CD4-positive, alpha-beta memory T cell (primary cell): ENCODE measurements at regions not wholly inside any gene's neighbourhood (a gene's known extent, or its start where the extent isn't known, plus 50 kb on each side); places are given as distances from the start of the nearest gene placed in this dataset.

ENCODE experiments used
- CTCF ChIA-PET: fragments of 350-600 bp; sonication (Branson Sonifier 250); formaldehyde crosslinking; loops from one replicate; lab custom pipeline; 2021; ENCODE audit warnings: inconsistent platforms; ENCODE audit not compliant: partially characterized antibody; lab: Charles Lee
- POLR2A ChIA-PET: fragments of 350-600 bp; sonication (Branson Sonifier 250); formaldehyde crosslinking; loops from one replicate; lab custom pipeline; 2021; ENCODE audit not compliant: partially characterized antibody; lab: Charles Lee
- DNase-seq, 5 donors: peaks; one replicate each; pipeline versions ENCODE4 v3.0.0 to v3.0.0-alpha.2; 2020 to 2022; ENCODE audit warnings: mixed read lengths in 1 of 5
- H3K27ac ChIP-seq: one replicate; pipeline ENCODE4 v1.7.0; 2013; ENCODE audit warnings: low read depth, low read length
- H3K27me3 ChIP-seq: 2 replicates; pipeline ENCODE4 v1.7.0; 2013; ENCODE audit warnings: mild to moderate bottlenecking, low read length, moderate library complexity; ENCODE audit not compliant: insufficient read depth
- H3K36me3 ChIP-seq: 2 replicates; pipeline ENCODE4 v1.7.0; 2013; ENCODE audit warnings: mild to moderate bottlenecking, low read length, moderate library complexity; ENCODE audit not compliant: insufficient read depth
- H3K4me1 ChIP-seq: 2 replicates; pipeline ENCODE4 v1.7.0; 2013; ENCODE audit warnings: mild to moderate bottlenecking, low read length, moderate library complexity; ENCODE audit not compliant: insufficient read depth
- H3K4me3 ChIP-seq, 2 donors: one replicate each; pipeline ENCODE4 v1.7.0; 2013; ENCODE audit warnings: low read length in 2 of 2, mild to moderate bottlenecking in 1 of 2
- H3K9me3 ChIP-seq, 2 donors: one replicate each; pipeline ENCODE4 v1.7.0; 2013; ENCODE audit warnings: low read length in 2 of 2, control low read depth in 1 of 2; ENCODE audit not compliant: control insufficient read depth in 1 of 2
- H3K27ac Mint-ChIP-seq, 7 donors: one replicate each; pipeline ENCODE4 v1.8.0; 2020 to 2021; ENCODE audit warnings: mixed read lengths in 7 of 7, mild to moderate bottlenecking in 6 of 7, inconsistent platforms in 3 of 7, moderate library complexity in 3 of 7
- H3K27me3 Mint-ChIP-seq, 2 donors: one replicate each; pipeline ENCODE4 v1.8.0; 2020 to 2021; ENCODE audit warnings: mixed read lengths in 2 of 2
- H3K36me3 Mint-ChIP-seq, 2 donors: one replicate each; pipeline ENCODE4 v1.8.0; 2020 to 2021; ENCODE audit warnings: mixed read lengths in 2 of 2, inconsistent platforms in 1 of 2, mild to moderate bottlenecking in 1 of 2
- H3K4me1 Mint-ChIP-seq, 4 donors: one replicate each; pipeline ENCODE4 v1.8.0; 2020 to 2021; ENCODE audit warnings: mixed read lengths in 4 of 4, mild to moderate bottlenecking in 1 of 4
- H3K4me3 Mint-ChIP-seq, 8 donors: one replicate each; pipeline ENCODE4 v1.8.0; 2020 to 2021; ENCODE audit warnings: mixed read lengths in 8 of 8, mild to moderate bottlenecking in 7 of 8, moderate library complexity in 6 of 8, inconsistent platforms in 3 of 8
- H3K9me3 Mint-ChIP-seq, 8 donors: one replicate each; pipeline ENCODE4 v1.8.0; 2020 to 2021; ENCODE audit warnings: mixed read lengths in 8 of 8, mild to moderate bottlenecking in 5 of 8, inconsistent platforms in 3 of 8, moderate library complexity in 1 of 8
- intact Hi-C: fragments of 100-400 bp; cut with micrococcal nuclease; formaldehyde crosslinking; loops from one replicate; pipeline ENCODE4 v1.15.1; 2023

DNA sequence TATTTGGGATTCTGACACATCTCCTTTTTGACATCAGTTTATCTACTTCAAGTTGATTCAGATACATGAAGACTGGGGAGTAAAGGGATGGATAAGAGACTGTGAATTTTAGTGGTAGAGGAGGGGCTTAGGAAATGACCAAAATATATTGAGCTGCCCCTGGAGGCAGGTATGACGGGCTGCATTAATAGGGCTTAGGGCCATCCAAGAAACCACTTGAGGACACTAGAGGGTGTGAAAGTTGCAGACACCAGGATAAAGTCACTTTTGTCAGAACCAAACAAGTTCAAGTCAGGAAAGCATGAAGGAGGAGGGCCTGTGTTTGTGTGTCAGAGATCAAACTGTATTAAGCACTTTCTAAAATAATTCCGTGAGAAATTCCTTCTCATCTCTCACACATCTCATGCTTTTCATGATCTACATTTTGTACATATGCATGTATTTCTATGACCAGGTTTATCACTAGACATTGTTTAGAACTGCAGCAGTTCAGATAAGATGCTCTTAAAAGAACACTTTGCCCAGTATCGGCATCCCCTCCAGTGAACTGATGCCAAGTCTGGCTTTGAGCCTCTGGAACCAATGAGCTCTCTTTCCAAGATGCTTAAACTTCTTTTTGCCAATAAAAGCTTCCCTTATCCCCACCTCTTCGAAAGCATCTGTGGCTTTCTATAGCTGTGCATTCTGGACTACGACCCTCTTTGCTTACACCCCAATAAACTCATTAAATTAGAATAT is 136.9 kb downstream of the SLC38A1 start:
- ChIA-PET CTCF (interaction anchor here (1.1 kb wide), 1 partner anchor 171 kb away, joined by 4 read pairs; no protein-coding TSS in a partner anchor), POLR2A (no interaction called here)
- Histone ChIP-seq H3K36me3 (no peaks in the 10 kb centered on the region), H3K4me3 (no peak overlapping the region), H3K9me3 (no peaks in the 10 kb centered on the region), H3K27me3 (no peaks in the 10 kb centered on the region), H3K4me1 (no peaks in the 10 kb centered on the region), H3K27ac (no peak overlapping the region)
- Mint-ChIP-seq H3K27me3 (peaks cover 3 to 14% of the 10 kb centered on the region in 2 donors), H3K36me3 (no peaks in the 10 kb centered on the region), H3K9me3 (no peaks in the 10 kb centered on the region), H3K27ac (no peak overlapping the region), H3K4me1 (no peaks in the 10 kb centered on the region), H3K4me3 (no peak overlapping the region)
- no peak for DNase-seq
- intact Hi-C loops, result no loop called here

DNA sequence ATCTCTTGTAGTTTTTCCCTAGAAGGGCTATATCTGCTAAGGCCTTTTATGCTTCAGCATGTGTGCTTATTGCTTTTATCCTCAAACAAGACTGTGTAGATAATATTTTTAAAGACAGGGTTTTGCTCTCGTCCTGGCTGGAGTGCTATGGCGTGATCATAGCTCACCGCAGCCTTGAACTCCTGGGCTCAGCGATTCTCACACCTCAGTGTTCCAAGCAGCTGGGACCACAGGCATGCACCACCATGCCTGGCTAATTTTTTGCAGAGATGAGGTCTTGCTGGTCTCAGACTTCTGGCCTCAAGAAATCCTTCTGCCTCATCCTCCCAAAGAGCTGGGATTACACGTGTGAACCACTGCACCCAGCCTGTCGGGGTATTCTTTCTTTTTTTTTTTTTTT is 137.3 kb upstream of the SCAF11 start:
- peaks cover 0 to 1% of the 10 kb centered on the region in 2 donors for H3K36me3 Mint-ChIP-seq
- Histone ChIP-seq H3K36me3 (no peaks in the 10 kb centered on the region), H3K27me3 (no peaks in the 10 kb centered on the region), H3K4me3 (no peak overlapping the region), H3K27ac (no peak overlapping the region), H3K9me3 (no peaks in the 10 kb centered on the region), H3K4me1 (peaks cover 4% of the 10 kb centered on the region)
- H3K27me3 Mint-ChIP-seq, result peaks cover 3 to 19% of the 10 kb centered on the region in 2 donors
- peaks cover 3 to 6% (median 4%) of the 10 kb centered on the region in 4 donors for H3K4me1 Mint-ChIP-seq
- H3K9me3 Mint-ChIP-seq, result peaks cover 0 to 2% (median 0%) of the 10 kb centered on the region in 8 donors
- CTCF ChIA-PET, result interaction anchor here (0.6 to 8.0 kb wide), 3 partner anchors 174 to 365 kb away, joined by 3 to 126 read pairs (median 3); no protein-coding TSS in a partner anchor
- no peak overlapping the region for H3K27ac Mint-ChIP-seq
- intact Hi-C loops, result loop anchor here (5.0 kb wide), 1 partner anchor 805 kb away; no protein-coding TSS in a partner anchor
- POLR2A ChIA-PET, result interaction anchor here (1.0 kb wide), 1 partner anchor 859 kb away, joined by 3 read pairs; no protein-coding TSS in a partner anchor
- H3K4me3 Mint-ChIP-seq, result no peak overlapping the region
- no peak for DNase-seq

DNA sequence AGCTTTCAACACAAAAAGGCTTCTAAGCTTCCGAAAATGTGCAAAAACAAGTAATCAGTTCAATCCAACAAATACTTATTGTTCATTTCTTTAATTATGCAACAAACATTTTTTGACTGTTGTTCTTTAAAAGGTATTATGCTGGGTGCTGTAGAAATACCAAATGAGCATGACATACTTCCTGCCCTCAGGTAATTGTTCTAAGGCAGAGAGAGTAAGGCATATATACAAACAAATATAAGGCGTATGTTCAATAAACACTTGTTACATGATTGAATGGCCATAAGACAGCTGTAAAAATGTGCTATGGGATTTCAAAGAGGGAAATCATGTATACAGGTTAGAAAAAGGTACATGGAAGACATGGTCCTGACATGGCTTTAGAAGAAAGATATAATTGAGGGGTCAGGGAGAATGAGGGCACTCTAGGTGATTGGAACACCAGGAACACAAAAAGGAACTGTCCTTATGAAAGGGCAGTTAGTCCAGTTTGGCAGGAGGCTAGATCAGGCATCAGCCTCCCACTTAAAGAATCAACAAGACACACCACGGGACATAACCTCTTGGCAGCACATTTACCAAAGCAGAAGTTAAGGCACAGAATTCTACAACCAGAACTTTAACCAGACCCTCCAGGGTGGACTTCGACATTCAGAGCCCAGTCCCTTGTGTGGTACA is 135.8 kb upstream of the SCAF11 start:
- Mint-ChIP-seq H3K27me3 (peaks cover 8 to 16% of the 10 kb centered on the region in 2 donors), H3K27ac (no peak overlapping the region), H3K36me3 (peaks cover 0 to 1% of the 10 kb centered on the region in 2 donors), H3K4me1 (peaks cover 3 to 6% (median 4%) of the 10 kb centered on the region in 4 donors), H3K4me3 (no peak overlapping the region), H3K9me3 (peaks cover 0 to 2% (median 0%) of the 10 kb centered on the region in 8 donors)
- ChIA-PET CTCF (interaction anchor here (0.9 to 8.0 kb wide), 25 partner anchors 9 to 1149 kb away, joined by 3 to 126 read pairs (median 5); no protein-coding TSS in a partner anchor), POLR2A (interaction anchor here (0.6 kb wide), 1 partner anchor 230 kb away, joined by 3 read pairs; no protein-coding TSS in a partner anchor)
- H3K36me3 ChIP-seq, result no peaks in the 10 kb centered on the region
- peaks cover 4% of the 10 kb centered on the region for H3K4me1 ChIP-seq
- H3K4me3 ChIP-seq, result no peak overlapping the region
- no peaks in the 10 kb centered on the region for H3K27me3 ChIP-seq
- DNase-seq, result no peak
- no peak overlapping the region for H3K27ac ChIP-seq
- no peaks in the 10 kb centered on the region for H3K9me3 ChIP-seq
- intact Hi-C loops, result loop anchor here (5.0 kb wide), 1 partner anchor 806 kb away; no protein-coding TSS in a partner anchor

DNA sequence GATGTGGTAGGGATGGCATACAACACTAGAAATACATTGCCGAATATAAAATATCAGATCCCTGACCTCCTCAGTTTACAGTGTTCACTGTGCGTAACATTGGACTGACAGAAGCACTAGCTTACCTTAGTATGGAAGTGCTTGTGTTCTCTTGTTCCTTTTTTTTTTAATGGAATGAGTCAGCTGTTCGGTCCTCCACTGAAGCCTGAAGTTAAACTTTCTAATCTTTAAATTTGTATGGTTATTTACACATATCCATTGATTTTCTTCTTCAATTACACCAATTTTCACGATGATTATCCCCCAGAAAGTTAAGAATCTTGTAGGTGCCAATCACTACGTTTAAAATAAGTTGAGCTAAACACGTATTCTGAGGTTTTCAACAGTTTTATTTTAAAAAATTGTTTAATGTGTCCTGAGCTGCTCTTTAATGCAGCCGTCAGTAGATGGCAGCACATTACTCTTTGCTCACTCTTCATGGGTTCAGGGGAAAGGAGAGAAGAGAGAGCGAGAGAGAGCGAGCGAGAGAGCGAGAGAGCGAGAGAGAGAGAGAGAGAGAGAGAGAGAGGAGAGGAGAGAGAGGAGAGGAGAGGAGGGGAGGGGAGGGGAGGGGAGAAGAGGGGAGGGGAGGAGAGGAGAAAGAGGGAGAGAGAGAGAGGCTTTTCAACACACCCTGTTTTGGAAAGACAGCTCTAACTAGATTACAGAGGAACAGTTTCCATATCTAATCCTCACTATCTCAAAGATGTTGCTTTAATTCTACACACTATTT is 134.7 kb upstream of the SCAF11 start:
- peaks cover 0 to 1% of the 10 kb centered on the region in 2 donors for H3K36me3 Mint-ChIP-seq
- H3K4me3 Mint-ChIP-seq, result peak overlapping the region; percentile 34 to 76 (median 62)
- CTCF ChIA-PET, result interaction anchor here (0.6 to 8.0 kb wide), 70 partner anchors 8 to 1441 kb away, joined by 3 to 126 read pairs (median 4); partner anchors contain the start of gene SLC38A1
- Histone ChIP-seq H3K9me3 (no peaks in the 10 kb centered on the region), H3K4me1 (peaks cover 4% of the 10 kb centered on the region), H3K27ac (no peak overlapping the region), H3K27me3 (no peaks in the 10 kb centered on the region), H3K36me3 (no peaks in the 10 kb centered on the region), H3K4me3 (no peak overlapping the region)
- H3K4me1 Mint-ChIP-seq, result peaks cover 3 to 6% (median 4%) of the 10 kb centered on the region in 4 donors
- DNase-seq, result peak; percentile 60 to 62 (median 62)
- intact Hi-C loops, result loop anchor here (1.0 to 5.0 kb wide), 8 partner anchors 28 to 896 kb away; partner anchors contain the start of gene SCAF11
- H3K9me3 Mint-ChIP-seq, result peaks cover 0 to 2% (median 0%) of the 10 kb centered on the region in 8 donors
- POLR2A ChIA-PET, result interaction anchor here (0.6 to 0.9 kb wide), 4 partner anchors 9 to 894 kb away, joined by 3 to 6 read pairs (median 3); no protein-coding TSS in a partner anchor
- H3K27ac Mint-ChIP-seq, result peak overlapping the region in 5 of 7 donors; percentile 85 to 95 (median 89)
- peaks cover 8 to 15% of the 10 kb centered on the region in 2 donors for H3K27me3 Mint-ChIP-seq

DNA sequence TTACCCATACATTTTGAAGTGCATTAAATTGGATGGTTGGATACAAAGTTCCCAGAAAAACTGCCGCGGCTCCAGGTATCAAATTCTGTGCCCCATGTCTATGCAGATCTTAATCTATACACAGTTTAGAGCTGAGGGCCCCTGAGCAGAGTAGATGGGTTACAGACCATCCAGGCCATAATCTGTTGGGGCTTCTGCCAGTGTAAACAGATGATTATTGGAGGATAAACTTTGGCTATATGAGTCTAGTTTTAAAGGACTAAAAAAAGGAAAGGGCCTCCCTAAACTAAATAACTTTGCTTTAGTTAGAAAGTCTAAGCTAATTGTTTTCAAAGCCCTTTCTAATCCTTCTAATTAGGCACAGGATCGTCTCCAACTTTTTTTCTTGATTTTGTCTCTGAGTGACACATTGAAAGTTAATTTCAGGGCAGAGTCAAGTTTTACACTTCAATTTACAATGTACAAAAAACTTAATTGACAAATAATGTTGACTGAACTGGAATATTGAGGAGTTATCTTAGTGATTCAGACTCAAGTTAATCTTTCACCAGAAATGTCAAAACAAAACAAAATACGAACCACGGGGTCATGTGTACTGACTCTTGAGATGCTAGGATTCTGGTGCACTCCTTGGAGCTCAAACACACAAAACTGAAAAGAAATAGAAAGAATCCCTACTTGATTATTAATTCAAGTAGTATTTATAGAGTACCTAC is 133.9 kb upstream of the SCAF11 start:
- POLR2A ChIA-PET, result interaction anchor here (0.7 to 0.9 kb wide), 3 partner anchors 9 to 895 kb away, joined by 3 to 6 read pairs (median 3); no protein-coding TSS in a partner anchor
- DNase-seq, result no peak
- no peak overlapping the region for H3K4me3 Mint-ChIP-seq
- no peaks in the 10 kb centered on the region for H3K27me3 ChIP-seq
- H3K9me3 ChIP-seq, result no peaks in the 10 kb centered on the region
- H3K27ac ChIP-seq, result no peak overlapping the region
- H3K27ac Mint-ChIP-seq, result no peak overlapping the region
- H3K4me3 ChIP-seq, result no peak overlapping the region
- peaks cover 3 to 6% (median 4%) of the 10 kb centered on the region in 4 donors for H3K4me1 Mint-ChIP-seq
- H3K36me3 ChIP-seq, result no peaks in the 10 kb centered on the region
- intact Hi-C loops, result loop anchor here (2.0 kb wide), 1 partner anchor 29 kb away; no protein-coding TSS in a partner anchor
- peaks cover 4% of the 10 kb centered on the region for H3K4me1 ChIP-seq
- CTCF ChIA-PET, result interaction anchor here (0.6 to 8.0 kb wide), 58 partner anchors 7 to 1442 kb away, joined by 3 to 126 read pairs (median 4); partner anchors contain the start of gene SLC38A1
- H3K27me3 Mint-ChIP-seq, result peaks cover 8 to 14% of the 10 kb centered on the region in 2 donors
- peaks cover 0 to 2% (median 0%) of the 10 kb centered on the region in 8 donors for H3K9me3 Mint-ChIP-seq
- H3K36me3 Mint-ChIP-seq, result peaks cover 0 to 1% of the 10 kb centered on the region in 2 donors

DNA sequence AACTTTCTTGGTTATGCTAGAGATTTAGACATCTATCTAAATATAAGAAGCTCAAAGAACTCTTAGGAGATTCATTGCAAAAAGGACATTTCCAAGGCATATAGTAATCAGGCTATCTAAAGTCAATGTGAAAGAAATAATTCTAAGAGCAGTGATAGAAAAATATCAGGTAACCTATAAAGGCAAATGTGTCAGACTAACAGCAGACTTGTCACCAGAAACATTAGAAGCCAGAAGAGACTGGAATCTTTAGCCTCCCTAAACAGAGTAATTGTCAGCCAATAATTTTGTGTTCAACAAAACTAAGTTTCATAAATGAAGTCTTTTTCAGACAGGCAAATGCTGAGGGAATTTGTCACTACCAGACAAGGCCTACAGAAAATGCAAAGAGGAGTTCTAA is 122.0 kb upstream of the SCAF11 start:
- POLR2A ChIA-PET, result no interaction called here

More for the DNA sequence above, 122.0 kb upstream of the SCAF11 start:
- Histone ChIP-seq H3K9me3 (no peaks in the 10 kb centered on the region), H3K27me3 (no peaks in the 10 kb centered on the region), H3K36me3 (no peaks in the 10 kb centered on the region), H3K27ac (no peak overlapping the region), H3K4me1 (no peaks in the 10 kb centered on the region), H3K4me3 (no peak overlapping the region)
- intact Hi-C loops, result no loop called here
- no peak for DNase-seq
- CTCF ChIA-PET, result interaction anchor here (2.7 kb wide), 1 partner anchor 13 kb away, joined by 13 read pairs; no protein-coding TSS in a partner anchor
- peaks cover 2 to 11% of the 10 kb centered on the region in 2 donors for H3K36me3 Mint-ChIP-seq
- no peak overlapping the region for H3K4me3 Mint-ChIP-seq
- no peaks in the 10 kb centered on the region for H3K4me1 Mint-ChIP-seq
- no peak overlapping the region for H3K27ac Mint-ChIP-seq
- peaks cover 8 to 15% of the 10 kb centered on the region in 2 donors for H3K27me3 Mint-ChIP-seq
- H3K9me3 Mint-ChIP-seq, result peaks cover 0 to 17% (median 12%) of the 10 kb centered on the region in 8 donors
